ENCODE measurements at regions not wholly inside any gene's neighbourhood (a gene's known extent, or its start where the extent isn't known, plus 50 kb on each side); places are given as distances from the start of the nearest gene placed in this dataset.
"Not testable (repeated sequence)": the region's sequence is repeated elsewhere in the genome, so short reads cannot be mapped to it uniquely, and the experiment has no call there.

- TF ChIP-seq CTCF (IDR thresholded peaks at IDR 0.05; ENCODE audit: low read depth, low read length); POLR2A (IDR thresholded peaks at IDR 0.05; ENCODE audit: extremely low read depth, insufficient read length); MYC (IDR thresholded peaks at IDR 0.05; ENCODE audit: low read depth, low read length): not testable (repeated sequence)
Observed at GRCh38 chr14:56990991-56991627, 180.8 kb upstream of the OTX2 start.
